H1 (cell line): ENCODE measurements at regions not wholly inside any gene's neighbourhood (a gene's known extent, or its start where the extent isn't known, plus 50 kb on each side); places are given as distances from the start of the nearest gene placed in this dataset.

Experiments
- GABPA ChIP-seq: IDR thresholded peaks from 2 replicates; pipeline ENCODE4 v1.6.1; 2011; ENCODE audit warnings: mild to moderate bottlenecking, low read length, moderate library complexity, borderline replicate concordance; ENCODE audit not compliant: insufficient read depth

DNA sequence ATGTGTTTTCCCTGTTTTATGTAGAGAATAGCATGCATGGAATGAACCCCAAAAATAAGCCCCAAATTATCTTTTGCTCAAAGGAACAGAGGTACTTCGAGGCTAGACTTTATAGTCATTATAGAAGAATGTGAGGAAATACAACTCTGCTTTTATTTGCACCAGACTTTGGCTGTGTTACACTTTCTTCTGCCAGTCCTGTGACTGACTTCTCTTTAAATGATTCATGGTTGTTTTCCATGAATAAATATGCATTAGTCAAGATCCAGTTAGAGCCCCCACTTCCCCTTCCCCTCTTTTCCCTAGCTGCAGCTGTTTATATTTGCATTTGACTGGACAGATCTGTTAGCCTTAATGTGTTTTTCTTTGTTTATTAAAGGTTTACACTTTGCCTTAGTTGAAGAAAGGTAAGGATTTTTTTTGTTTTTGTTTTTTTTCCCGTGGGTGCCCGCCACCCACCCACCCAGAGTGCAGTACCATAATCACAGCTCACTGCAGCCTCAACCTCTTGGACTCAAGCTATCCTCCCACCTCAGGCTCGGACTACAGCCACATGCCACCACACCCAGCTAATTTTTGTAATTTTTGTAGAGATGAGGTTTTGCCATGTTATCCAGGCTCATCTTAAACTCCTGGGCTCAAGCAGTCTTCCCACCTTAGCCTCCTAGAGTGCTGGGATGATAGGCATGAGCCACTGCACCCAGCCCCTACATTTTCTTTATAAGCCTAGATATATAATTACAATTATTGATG lies 152.6 kb downstream of the CYB561 start (continued):
- TF ChIP-seq GABPA: no peak
